H7 (cell line): ENCODE measurements at regions not wholly inside any gene's neighbourhood (a gene's known extent, or its start where the extent isn't known, plus 50 kb on each side); places are given as distances from the start of the nearest gene placed in this dataset.

Experiments used
- DNase-seq: peaks from one replicate; pipeline ENCODE4 v3.0.0; 2012
- H3K27me3 ChIP-seq: 2 replicates; pipeline ENCODE4 v1.6.0; 2011; ENCODE audit warnings: mild to moderate bottlenecking, low read length; ENCODE audit not compliant: control insufficient read depth, insufficient read depth
- H3K36me3 ChIP-seq: replicated peaks from 2 replicates; pipeline ENCODE4 v1.5.1; 2011; ENCODE audit warnings: low read length; ENCODE audit not compliant: control insufficient read depth, insufficient read depth
- H3K4me3 ChIP-seq: 2 replicates; pipeline ENCODE4 v1.5.1; 2011; ENCODE audit warnings: low read depth, mild to moderate bottlenecking, control low read depth, low read length, moderate library complexity; ENCODE audit not compliant: insufficient read depth

- H3K36me3 ChIP-seq = no peaks in the 10 kb centered on the region
- H3K4me3 ChIP-seq = no peak overlapping the region
- no peak for DNase-seq
- no peaks in the 10 kb centered on the region for H3K27me3 ChIP-seq
These were observed 462.0 kb upstream of the MAF start for GRCh38 chr16:80062361-80063030.

DNA sequence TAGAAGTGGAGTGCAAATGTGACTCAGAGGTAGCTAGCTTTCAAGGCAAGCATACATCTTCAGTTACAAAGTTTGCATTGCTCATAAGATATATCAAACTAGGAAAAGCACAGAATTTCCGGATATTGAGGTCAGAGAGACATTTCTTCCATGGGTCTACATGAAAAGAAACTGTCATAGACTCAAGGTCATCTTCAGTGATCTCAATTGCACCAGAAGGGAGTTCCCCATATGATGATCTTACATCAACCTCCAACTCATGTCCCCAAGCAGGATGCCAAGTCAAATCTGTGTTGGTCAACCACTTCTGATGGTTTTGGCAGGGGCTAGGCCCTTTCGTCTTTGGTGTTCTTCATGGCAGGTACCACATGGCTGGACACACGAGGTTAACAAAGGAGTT lies 459.9 kb upstream of the MAF start:
- DNase-seq = no peak
- Histone ChIP-seq H3K27me3 (no peaks in the 10 kb centered on the region), H3K36me3 (no peaks in the 10 kb centered on the region), H3K4me3 (no peak overlapping the region)

- H3K36me3 ChIP-seq = no peaks in the 10 kb centered on the region
- no peaks in the 10 kb centered on the region for H3K27me3 ChIP-seq
- no peak for DNase-seq
- no peak overlapping the region for H3K4me3 ChIP-seq
These were observed 459.3 kb upstream of the MAF start for GRCh38 chr16:80059836-80060235.

DNA sequence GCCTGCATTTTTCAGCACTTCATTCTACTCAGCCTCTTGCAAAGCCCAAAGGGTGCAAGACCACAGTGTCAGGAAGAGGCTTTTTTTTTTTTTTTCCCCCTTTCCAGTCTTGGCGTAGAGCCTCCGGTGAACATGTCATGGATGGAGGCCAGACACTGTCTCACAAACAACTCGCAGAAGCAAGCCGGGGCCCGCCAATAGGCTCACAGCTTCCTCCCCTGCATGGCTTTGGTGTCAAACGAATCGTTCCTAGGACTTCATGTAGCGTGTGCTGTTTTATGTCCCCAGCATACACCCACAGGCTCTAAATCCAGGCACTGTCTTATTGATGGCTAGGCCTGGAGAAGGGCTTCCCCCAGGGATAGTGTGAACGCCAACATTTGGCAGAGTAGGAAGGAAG lies 457.7 kb upstream of the MAF start:
- Histone ChIP-seq H3K27me3 (no peaks in the 10 kb centered on the region), H3K4me3 (no peak overlapping the region)

GRCh38 chr16:80056324-80056723 lies 455.8 kb upstream of the MAF start:
- no peak for DNase-seq
- H3K27me3 ChIP-seq = no peaks in the 10 kb centered on the region
- H3K36me3 ChIP-seq = no peaks in the 10 kb centered on the region
- no peak overlapping the region for H3K4me3 ChIP-seq

More for the DNA sequence above, 457.7 kb upstream of the MAF start:
- H3K36me3 ChIP-seq = no peaks in the 10 kb centered on the region
- no peak for DNase-seq

DNA sequence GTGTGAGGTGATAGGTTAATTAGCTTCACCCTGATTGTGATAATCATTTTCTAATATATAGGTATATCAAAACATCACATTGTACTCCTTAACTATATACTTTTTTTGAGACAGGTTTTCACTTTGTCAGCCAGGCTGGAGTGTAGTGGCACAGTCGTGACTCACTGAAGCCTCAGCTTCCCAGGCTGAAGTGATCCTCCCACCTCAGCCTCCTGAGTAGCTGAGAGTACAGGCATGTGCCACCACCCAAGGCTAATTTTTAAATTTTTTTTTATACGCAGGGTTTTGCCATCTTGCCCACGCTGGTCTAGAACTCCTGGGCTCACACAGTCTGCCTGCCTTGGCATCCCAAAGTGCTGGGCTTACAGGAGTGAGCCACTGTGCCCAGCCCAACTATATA lies 455.3 kb upstream of the MAF start:
- DNase-seq = no peak
- no peak overlapping the region for H3K4me3 ChIP-seq
- H3K36me3 ChIP-seq = no peaks in the 10 kb centered on the region
- H3K27me3 ChIP-seq = no peaks in the 10 kb centered on the region

- no peak overlapping the region for H3K4me3 ChIP-seq
- H3K36me3 ChIP-seq = no peaks in the 10 kb centered on the region
- no peak for DNase-seq
- no peaks in the 10 kb centered on the region for H3K27me3 ChIP-seq
These were observed 454.1 kb upstream of the MAF start for GRCh38 chr16:80054647-80055046.

DNA sequence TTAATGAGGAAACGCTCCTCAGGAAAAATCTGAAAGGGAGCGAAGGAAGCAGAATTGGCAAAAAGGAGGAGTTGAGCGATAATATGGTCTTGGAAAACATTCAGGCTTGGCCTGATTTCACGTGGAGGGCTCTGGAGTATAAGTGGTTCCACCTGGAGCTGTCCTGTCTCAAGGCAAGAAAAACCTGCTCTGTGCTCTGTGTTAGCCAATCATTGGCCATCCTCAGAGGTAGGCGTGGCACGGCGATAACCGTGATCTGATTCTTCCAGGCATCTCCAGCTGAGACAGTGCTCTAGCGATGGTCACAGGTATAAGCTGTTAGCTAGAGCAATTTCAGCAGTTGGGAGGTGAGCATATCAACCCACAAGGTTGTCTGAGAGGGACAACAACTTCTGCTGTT lies 450.5 kb upstream of the MAF start:
- Histone ChIP-seq H3K27me3 (no peaks in the 10 kb centered on the region), H3K4me3 (no peak overlapping the region), H3K36me3 (no peaks in the 10 kb centered on the region)
- DNase-seq = peak; percentile 15

GRCh38 chr16:80048250-80048649 lies 447.7 kb upstream of the MAF start:
- H3K4me3 ChIP-seq = no peak overlapping the region
- DNase-seq = no peak
- H3K36me3 ChIP-seq = no peaks in the 10 kb centered on the region
- no peaks in the 10 kb centered on the region; the same call in 1 of the 2 replicates for H3K27me3 ChIP-seq

DNA sequence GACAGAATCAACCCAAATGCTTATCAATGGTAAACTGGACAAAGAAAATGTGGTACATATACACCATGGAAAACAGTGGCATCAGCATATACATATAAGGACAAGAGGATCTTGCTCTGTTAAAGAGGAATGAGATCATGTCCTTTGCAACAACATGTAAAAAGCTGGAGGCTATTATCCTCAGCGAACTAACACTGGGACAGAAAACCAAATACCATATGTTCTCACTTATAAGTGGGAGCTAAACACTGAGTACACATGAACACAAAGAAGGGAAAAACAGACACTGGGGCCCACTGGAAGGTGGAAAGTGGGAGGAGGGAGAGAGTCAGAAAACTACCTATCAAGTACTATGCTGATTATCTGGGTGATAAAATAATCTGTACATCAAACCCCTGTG lies 447.3 kb upstream of the MAF start:
- no peaks in the 10 kb centered on the region for H3K36me3 ChIP-seq
- H3K27me3 ChIP-seq = no peaks in the 10 kb centered on the region; the same call in 1 of the 2 replicates
- no peak for DNase-seq
- H3K4me3 ChIP-seq = no peak overlapping the region

GRCh38 chr16:80046848-80047247 lies 446.3 kb upstream of the MAF start:
- H3K36me3 ChIP-seq = no peaks in the 10 kb centered on the region
- DNase-seq = no peak
- no peak overlapping the region for H3K4me3 ChIP-seq
- H3K27me3 ChIP-seq = no peaks in the 10 kb centered on the region; the same call in 1 of the 2 replicates

DNA sequence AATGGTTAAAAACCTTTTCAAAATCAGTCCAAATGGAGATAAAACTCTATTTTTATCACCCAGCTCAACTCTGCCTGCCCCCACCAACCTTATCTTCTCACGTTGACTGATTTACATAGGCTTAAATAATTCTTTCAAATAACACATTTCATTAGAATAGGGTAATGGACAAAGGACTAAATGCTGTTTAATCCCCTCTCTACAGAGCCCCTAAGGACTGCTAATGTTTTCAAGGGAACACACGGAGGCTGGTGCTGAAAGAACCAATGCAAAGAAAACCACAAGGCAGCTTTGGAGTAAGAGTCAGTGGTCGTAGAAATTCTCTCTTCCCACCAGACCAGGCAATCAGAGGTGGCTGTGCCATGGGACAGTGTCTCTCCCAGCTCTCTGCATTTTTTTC lies 445.7 kb upstream of the MAF start:
- H3K27me3 ChIP-seq = no peaks in the 10 kb centered on the region; the same call in 1 of the 2 replicates
- H3K36me3 ChIP-seq = no peaks in the 10 kb centered on the region
- H3K4me3 ChIP-seq = no peak overlapping the region
- DNase-seq = no peak

DNA sequence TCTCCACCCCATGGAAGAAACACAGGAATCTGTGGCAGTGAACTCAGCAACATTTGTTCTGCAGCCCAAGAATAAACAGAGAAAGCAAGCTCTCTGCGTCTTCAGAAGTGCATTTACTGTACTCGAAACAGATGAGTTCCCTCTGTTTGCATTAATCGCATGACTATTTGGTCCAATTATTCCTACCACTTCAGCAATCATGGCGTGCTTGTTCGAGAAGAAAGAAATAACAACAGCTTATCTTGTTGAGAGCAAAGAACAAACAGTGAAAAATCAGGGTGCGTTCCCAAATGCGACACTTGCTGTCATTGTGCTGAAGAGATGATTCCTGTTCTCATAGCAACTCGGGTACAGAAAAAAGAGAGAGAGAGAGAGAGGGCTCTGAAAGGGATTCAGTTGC lies 445.3 kb upstream of the MAF start:
- Histone ChIP-seq H3K4me3 (no peak overlapping the region), H3K27me3 (no peaks in the 10 kb centered on the region; the same call in 1 of the 2 replicates), H3K36me3 (no peaks in the 10 kb centered on the region)
- no peak for DNase-seq

DNA sequence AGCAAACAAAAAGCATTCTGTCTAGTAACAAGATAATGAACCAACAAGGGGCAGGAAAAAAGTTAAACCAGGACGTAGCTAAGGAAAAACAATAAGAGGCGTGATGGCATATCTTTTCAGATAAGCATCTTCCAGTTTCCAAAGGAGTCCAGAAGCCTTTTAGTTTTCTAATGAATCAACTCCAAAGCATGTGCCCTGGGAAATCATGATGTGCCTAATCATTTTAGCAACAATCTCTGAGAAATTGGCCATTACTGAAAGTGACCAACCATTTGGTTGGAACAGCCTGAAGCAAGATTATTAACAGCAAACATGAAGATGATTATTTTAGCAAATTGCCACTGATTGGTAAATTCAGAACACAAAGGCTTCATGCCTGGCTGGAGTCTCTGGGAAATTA lies 440.9 kb upstream of the MAF start:
- Histone ChIP-seq H3K36me3 (no peaks in the 10 kb centered on the region), H3K4me3 (no peak overlapping the region), H3K27me3 (no peaks in the 10 kb centered on the region; the same call in 1 of the 2 replicates)
- no peak for DNase-seq

DNA sequence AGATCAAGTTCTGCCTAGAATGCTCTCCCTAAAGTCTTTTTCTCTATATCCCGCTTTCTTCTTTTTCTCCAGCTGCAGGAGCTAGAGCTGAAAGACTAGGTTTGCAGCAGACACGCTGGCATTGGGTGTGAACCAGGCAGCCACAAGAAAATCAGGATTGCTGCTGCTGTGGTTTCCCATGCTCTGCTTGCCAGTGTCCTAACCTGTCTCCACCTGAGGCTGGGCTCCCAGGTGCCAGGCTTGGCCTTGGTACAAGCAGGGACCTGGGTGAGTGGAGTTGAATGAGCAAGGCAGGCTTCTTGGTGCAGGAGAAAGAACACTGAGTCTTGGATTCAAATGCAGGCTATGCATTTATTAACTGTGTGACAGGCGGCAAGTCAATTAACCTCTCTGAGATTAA lies 440.3 kb upstream of the MAF start:
- DNase-seq = no peak
- H3K4me3 ChIP-seq = no peak overlapping the region
- H3K36me3 ChIP-seq = no peaks in the 10 kb centered on the region
- no peaks in the 10 kb centered on the region; the same call in 1 of the 2 replicates for H3K27me3 ChIP-seq

GRCh38 chr16:80040413-80040812 lies 439.9 kb upstream of the MAF start:
- Histone ChIP-seq H3K27me3 (no peaks in the 10 kb centered on the region; the same call in 1 of the 2 replicates), H3K4me3 (no peak overlapping the region), H3K36me3 (no peaks in the 10 kb centered on the region)
- DNase-seq = no peak
